HepG2 (cell line): ENCODE measurements at regions not wholly inside any gene's neighbourhood (a gene's known extent, or its start where the extent isn't known, plus 50 kb on each side); places are given as distances from the start of the nearest gene placed in this dataset.

Source experiments
- ATAC-seq: fragments of 200-7000 bp; cut with Tn5 transposase; 3 replicates; pipeline ENCODE4 v1.9.1; 2020; ENCODE audit warnings: mild to moderate bottlenecking, moderate library complexity
- BruUV-seq: library from RNA; stranded (reverse); fragments of 400-500 nt; replicated peaks from 2 replicates; lab custom pipeline; 2021; lab: Mats Ljungman, UMichigan
- CTCF ChIA-PET: fragments of 300-600 bp; formaldehyde crosslinking; extraction: SDS; loops from one replicate; lab custom pipeline; 2021; ENCODE audit warnings: low total read pairs, inconsistent platforms, low intra/inter-chr PET ratio; lab: Yijun Ruan, JAX
- POLR2A ChIA-PET: fragments of 350-600 bp; sonication (Branson Sonifier 250); formaldehyde crosslinking; loops from one replicate; lab custom pipeline; 2020; ENCODE audit warnings: antibody characterized with exemption, inconsistent platforms; lab: Yijun Ruan, JAX
- DNase-seq: peaks from one replicate; pipeline ENCODE4 v3.0.0-alpha.2; 2015; ENCODE audit warnings: low spot score
- FAIRE-seq: peaks from 3 replicates; lab custom pipeline; 2011; peaks lifted over from hg19 to GRCh38; lab: Jason Lieb, UNC
- H2AFZ ChIP-seq: one replicate; pipeline ENCODE4 v1.6.1; 2011; ENCODE audit warnings: low read length, inconsistent platforms
- H3K27ac ChIP-seq: fragments of 300-600 bp; 3 replicates; pipeline ENCODE4 v1.8.0; 2011; ENCODE audit warnings: mixed run types, mild to moderate bottlenecking, mixed read lengths, low read length, inconsistent platforms; ENCODE audit not compliant: insufficient read depth; ENCODE audit errors: extremely low read length
- H3K27me3 ChIP-seq, 2 experiments: fragments of 200-600 bp in 1 of 2; 2 replicates in 1 of 2; 3 replicates in 1 of 2; pipeline versions ENCODE4 v1.6.0 to v1.8.0; 2011; ENCODE audit warnings: low read length in 2 of 2, mild to moderate bottlenecking in 2 of 2, moderate library complexity in 2 of 2, inconsistent platforms in 1 of 2; ENCODE audit not compliant: insufficient read depth in 2 of 2, control insufficient read depth in 1 of 2
- H3K36me3 ChIP-seq, 2 experiments: fragments of 200-600 bp in 1 of 2; replicated peaks in 1 of 2; 2 replicates in 1 of 2; 3 replicates in 1 of 2; pipeline versions ENCODE4 v1.5.1 to v1.8.0; 2011; ENCODE audit warnings: low read length in 2 of 2, inconsistent platforms in 1 of 2; ENCODE audit not compliant: insufficient read depth in 2 of 2, control insufficient read depth in 1 of 2
- H3K4me1 ChIP-seq: 2 replicates; pipeline ENCODE4 v1.5.1; 2012; ENCODE audit warnings: low read length, inconsistent platforms; ENCODE audit not compliant: insufficient read depth
- H3K4me2 ChIP-seq: 2 replicates; pipeline ENCODE4 v1.6.0; 2011; ENCODE audit warnings: low read depth, low read length, inconsistent platforms
- H3K4me3 ChIP-seq, 3 experiments: fragments of 200-600 bp in 1 of 3; sonication (generic), shearing (Covaris generic) in 1 of 3; replicated peaks in 1 of 3; 2 replicates each; pipeline ENCODE4 v1.5.1; 2011 to 2016; ENCODE audit warnings: low read length in 3 of 3, inconsistent platforms in 2 of 3, low read depth in 2 of 3, mild to moderate bottlenecking in 2 of 3, control low read depth in 1 of 3, mixed read lengths in 1 of 3; ENCODE audit not compliant: insufficient read depth in 1 of 3
- H3K79me2 ChIP-seq: one replicate; pipeline ENCODE4 v1.6.1; 2011; ENCODE audit warnings: low read length, inconsistent platforms; ENCODE audit not compliant: insufficient read depth
- H3K9ac ChIP-seq: 2 replicates; pipeline ENCODE4 v1.6.0; 2011; ENCODE audit warnings: mild to moderate bottlenecking, low read depth, low read length, inconsistent platforms; ENCODE audit not compliant: insufficient read depth
- H3K9me3 ChIP-seq: 2 replicates; pipeline ENCODE4 v1.5.1; 2012; ENCODE audit warnings: mild to moderate bottlenecking, low read length
- H4K20me1 ChIP-seq: 2 replicates; pipeline ENCODE4 v1.6.0; 2011; ENCODE audit warnings: inconsistent platforms, mild to moderate bottlenecking, low read length, moderate library complexity; ENCODE audit not compliant: insufficient read depth
- AGO1 ChIP-seq: fragments of 200-400 bp; formaldehyde crosslinking; IDR thresholded peaks from 2 replicates; pipeline ENCODE4 v1.6.1; 2017; ENCODE audit warnings: mild to moderate bottlenecking, low read depth, low read length, moderate library complexity; ENCODE audit not compliant: poor library complexity, severe bottlenecking
- CERS6 ChIP-seq: sonication (generic); formaldehyde crosslinking; IDR thresholded peaks from 2 replicates; pipeline ENCODE4 v1.5.0; 2020; ENCODE audit warnings: missing genetic modification reagents
- NFE2 ChIP-seq: sonication (generic); formaldehyde crosslinking; IDR thresholded peaks from 2 replicates; pipeline ENCODE4 v1.4.0; 2020; ENCODE audit warnings: missing genetic modification reagents
- ZBTB37 ChIP-seq: sonication (generic); formaldehyde crosslinking; IDR thresholded peaks from 2 replicates; pipeline ENCODE4 v1.4.0; 2020; ENCODE audit warnings: mild to moderate bottlenecking, missing genetic modification reagents
- ZFP1 ChIP-seq: IDR thresholded peaks from 2 replicates; pipeline ENCODE4 v1.6.1; 2016
- WGBS: methylation state at CpG from one replicate; pipeline ENCODE4 v1.1.6; 2017; ENCODE audit warnings: low lambda C conversion rate; 5-methylcytosine and 5-hydroxymethylcytosine counted together
- in situ Hi-C: cut with HindIII; loops from 2 replicates; pipeline ENCODE4 v1.10.0; 2017; ENCODE audit warnings: low pct_unique_long_range_greater_than_20kb; ENCODE audit not compliant: extremely low pct_ligation_motif_present
- intact Hi-C: fragments of 100-400 bp; cut with micrococcal nuclease; formaldehyde crosslinking; loops from one replicate; pipeline ENCODE4 v1.10.0; 2022; ENCODE audit not compliant: unreplicated experiment
- TF ChIP-seq, protein P1 (sequence below): sonication (generic); formaldehyde crosslinking; IDR thresholded peaks from 2 replicates; pipeline ENCODE4 v1.5.0; 2020; ENCODE audit warnings: missing genetic modification reagents, mild to moderate bottlenecking, borderline replicate concordance
- TF ChIP-seq, protein P2 (sequence below): sonication (generic); formaldehyde crosslinking; conservative IDR thresholded peaks from 2 replicates; pipeline ENCODE4 v1.8.1; 2023; ENCODE audit warnings: missing genetic modification reagents

DNA sequence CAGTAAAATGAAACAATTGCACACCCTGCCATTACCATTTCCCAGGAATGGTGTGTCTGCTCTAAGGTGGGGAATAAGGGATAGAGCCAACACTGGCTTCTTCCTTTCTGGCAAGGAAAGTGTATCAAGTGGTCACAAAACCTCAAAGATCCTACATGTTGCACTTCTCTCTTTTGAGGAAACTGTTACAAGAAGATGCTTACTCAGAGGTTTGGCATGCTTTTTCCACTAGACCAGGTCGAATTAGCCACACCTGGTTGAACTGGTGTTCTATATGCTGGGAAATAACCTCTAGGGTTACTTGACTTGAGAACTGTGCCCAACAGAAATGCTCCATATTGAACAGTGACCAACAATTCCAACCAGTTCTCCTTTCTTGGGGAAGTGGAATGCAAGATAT is 102.9 kb downstream of the LRRN1 start:
- BruUV-seq, result no TSS peak
- Histone ChIP-seq H3K27me3 (no peaks in the 10 kb centered on the region), H3K9me3 (peaks cover 14% of the 10 kb centered on the region; the same call in 1 of the 2 replicates), H3K79me2 (no peaks in the 10 kb centered on the region), H3K36me3 (no peaks in the 10 kb centered on the region), H2AFZ (no peak overlapping the region), H3K4me2 (no peak overlapping the region), H4K20me1 (no peaks in the 10 kb centered on the region), H3K9ac (no peak overlapping the region), H3K27ac (no peak overlapping the region), H3K4me1 (no peaks in the 10 kb centered on the region), H3K4me3 (no peak overlapping the region)
- in situ Hi-C loops, result no loop called here
- WGBS, result 0% methylated on average over 1 of the region's 1 CpG
- DNase-seq (no peak), ATAC-seq (no peak), FAIRE-seq (no peak)
- intact Hi-C loops, result no loop called here
- TF ChIP-seq ZFP1 (CRISPR knock-in tag) (no peak), NFE2 (no peak), CERS6 (CRISPR knock-in tag) (no peak), AGO1 (no peak), ZBTB37 (CRISPR knock-in tag) (no peak)
- TF ChIP-seq, protein P1, sequence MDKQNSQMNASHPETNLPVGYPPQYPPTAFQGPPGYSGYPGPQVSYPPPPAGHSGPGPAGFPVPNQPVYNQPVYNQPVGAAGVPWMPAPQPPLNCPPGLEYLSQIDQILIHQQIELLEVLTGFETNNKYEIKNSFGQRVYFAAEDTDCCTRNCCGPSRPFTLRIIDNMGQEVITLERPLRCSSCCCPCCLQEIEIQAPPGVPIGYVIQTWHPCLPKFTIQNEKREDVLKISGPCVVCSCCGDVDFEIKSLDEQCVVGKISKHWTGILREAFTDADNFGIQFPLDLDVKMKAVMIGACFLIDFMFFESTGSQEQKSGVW, result no peak
- TF ChIP-seq, protein P2, sequence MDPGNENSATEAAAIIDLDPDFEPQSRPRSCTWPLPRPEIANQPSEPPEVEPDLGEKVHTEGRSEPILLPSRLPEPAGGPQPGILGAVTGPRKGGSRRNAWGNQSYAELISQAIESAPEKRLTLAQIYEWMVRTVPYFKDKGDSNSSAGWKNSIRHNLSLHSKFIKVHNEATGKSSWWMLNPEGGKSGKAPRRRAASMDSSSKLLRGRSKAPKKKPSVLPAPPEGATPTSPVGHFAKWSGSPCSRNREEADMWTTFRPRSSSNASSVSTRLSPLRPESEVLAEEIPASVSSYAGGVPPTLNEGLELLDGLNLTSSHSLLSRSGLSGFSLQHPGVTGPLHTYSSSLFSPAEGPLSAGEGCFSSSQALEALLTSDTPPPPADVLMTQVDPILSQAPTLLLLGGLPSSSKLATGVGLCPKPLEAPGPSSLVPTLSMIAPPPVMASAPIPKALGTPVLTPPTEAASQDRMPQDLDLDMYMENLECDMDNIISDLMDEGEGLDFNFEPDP (CRISPR knock-in tag), result no peak
- ChIA-PET POLR2A (no interaction called here), CTCF (no interaction called here)
